PC-3 (cell line): ENCODE measurements at regions not wholly inside any gene's neighbourhood (a gene's known extent, or its start where the extent isn't known, plus 50 kb on each side); places are given as distances from the start of the nearest gene placed in this dataset.
"Not testable (repeated sequence)": the region's sequence is repeated elsewhere in the genome, so short reads cannot be mapped to it uniquely, and the experiment has no call there.

Experiments
- ATAC-seq: fragments of 200-7000 bp; cut with Tn5 transposase; 2 replicates; pipeline ENCODE4 v1.9.1; 2020; ENCODE audit warnings: mild to moderate bottlenecking, moderate library complexity
- BruUV-seq: library from RNA; stranded (reverse); fragments of 400-500 nt; replicated peaks from 2 replicates; lab custom pipeline; 2021; lab: Mats Ljungman, UMichigan
- CTCF ChIA-PET: fragments of 300-600 bp; sonication (Branson Sonifier 250); formaldehyde crosslinking; loops from one replicate; lab custom pipeline; 2022; ENCODE audit warnings: antibody characterized with exemption; lab: Charles Lee
- POLR2A ChIA-PET: fragments of 300-600 bp; sonication (Branson Sonifier 250); formaldehyde crosslinking; loops from one replicate; lab custom pipeline; 2022; ENCODE audit warnings: antibody characterized with exemption; ENCODE audit not compliant: unreplicated experiment; lab: Charles Lee
- DNase-seq: peaks from one replicate; pipeline ENCODE4 v3.0.0-alpha.2; 2015
- H2AFZ ChIP-seq: fragments of 300-600 bp; sonication (generic); 2 replicates; pipeline ENCODE4 v1.6.0; 2016; ENCODE audit warnings: antibody characterized with exemption, low read length
- H3F3A ChIP-seq: fragments of 300-600 bp; sonication (generic); one replicate; pipeline ENCODE4 v1.6.0; 2017; ENCODE audit warnings: antibody characterized with exemption, low read length, control low read depth, mild to moderate bottlenecking; ENCODE audit not compliant: unreplicated experiment
- H3K27ac ChIP-seq: fragments of 300-600 bp; sonication (generic); 2 replicates; pipeline ENCODE4 v1.5.1; 2016; ENCODE audit warnings: mild to moderate bottlenecking, low read length
- H3K27me3 ChIP-seq: fragments of 300-600 bp; sonication (generic); 2 replicates; pipeline ENCODE4 v1.6.1; 2016; ENCODE audit warnings: low read length, mixed read lengths
- H3K36me3 ChIP-seq: fragments of 300-600 bp; sonication (generic); 2 replicates; pipeline ENCODE4 v1.6.1; 2016; ENCODE audit warnings: low read depth, mixed run types, low read length, mixed read lengths
- H3K4me1 ChIP-seq: fragments of 300-600 bp; sonication (generic); 2 replicates; pipeline ENCODE4 v1.5.1; 2016; ENCODE audit warnings: low read length; ENCODE audit not compliant: insufficient read depth
- H3K4me2 ChIP-seq: fragments of 300-600 bp; sonication (generic); 2 replicates; pipeline ENCODE4 v1.6.0; 2016; ENCODE audit warnings: low read length
- H3K4me3 ChIP-seq: fragments of 300-600 bp; sonication (generic); 2 replicates; pipeline ENCODE4 v1.5.1; 2016; ENCODE audit warnings: mild to moderate bottlenecking, low read length, mixed read lengths
- H3K79me2 ChIP-seq: fragments of 300-600 bp; sonication (generic); 2 replicates; pipeline ENCODE4 v1.6.1; 2017; ENCODE audit warnings: low read length, mixed read lengths
- H3K9ac ChIP-seq: fragments of 300-600 bp; sonication (generic); 2 replicates; pipeline ENCODE4 v1.6.0; 2016; ENCODE audit warnings: mild to moderate bottlenecking, low read length
- H3K9me2 ChIP-seq: fragments of 300-600 bp; sonication (generic); replicated peaks from 2 replicates; pipeline ENCODE4 v1.6.1; 2016; ENCODE audit warnings: mixed run types, low read length, mixed read lengths
- H3K9me3 ChIP-seq: fragments of 300-600 bp; sonication (generic); 2 replicates; pipeline ENCODE4 v1.6.1; 2016; ENCODE audit warnings: low read length, mixed read lengths
- H4K20me1 ChIP-seq: fragments of 300-600 bp; sonication (generic); 2 replicates; pipeline ENCODE4 v1.6.1; 2016; ENCODE audit warnings: low read length, mixed read lengths
- EZH2 ChIP-seq: fragments of 300-600 bp; sonication (generic); IDR thresholded peaks from one replicate; pipeline ENCODE4 v1.6.1; 2017; ENCODE audit warnings: antibody characterized with exemption, mild to moderate bottlenecking, low read length; ENCODE audit not compliant: unreplicated experiment
- EZH2phosphoT487 ChIP-seq: fragments of 300-600 bp; sonication (generic); IDR thresholded peaks from 2 replicates; pipeline ENCODE4 v1.6.1; 2018; ENCODE audit warnings: mild to moderate bottlenecking, antibody characterized with exemption, low read length, borderline replicate concordance
- intact Hi-C: fragments of 100-400 bp; cut with micrococcal nuclease; formaldehyde crosslinking; loops from 2 replicates; pipeline ENCODE4 v1.9.0; 2023
- TF ChIP-seq, protein P1 (sequence below): fragments of 300-600 bp; sonication (generic); conservative IDR thresholded peaks from 2 replicates; pipeline ENCODE4 v1.5.1; 2017; ENCODE audit warnings: antibody characterized with exemption, low read depth, mild to moderate bottlenecking, low read length

DNA sequence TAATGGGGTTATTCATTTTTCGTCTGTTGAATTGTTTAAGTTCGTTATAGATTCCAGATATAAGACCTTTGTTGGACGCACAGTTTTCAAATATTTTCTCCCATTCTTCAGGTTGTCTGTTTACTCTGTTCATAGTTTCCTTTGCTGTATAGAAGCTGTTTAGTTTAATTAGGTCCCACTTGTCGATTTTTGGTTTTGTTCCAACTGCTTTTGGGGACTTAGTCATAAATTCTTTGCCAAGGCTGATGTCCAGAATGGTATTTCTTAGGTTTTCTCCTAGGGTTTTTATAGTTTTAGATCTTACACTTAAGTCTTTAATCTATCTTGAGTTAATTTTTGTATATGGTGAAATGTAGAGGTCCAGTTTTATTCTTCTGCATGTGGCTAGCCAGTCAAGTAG, 58.9 kb upstream of the ZNF280D start:
- H4K20me1 ChIP-seq = no peaks in the 10 kb centered on the region
- TF ChIP-seq EZH2phosphoT487 = no peak
- TF ChIP-seq, protein P1, sequence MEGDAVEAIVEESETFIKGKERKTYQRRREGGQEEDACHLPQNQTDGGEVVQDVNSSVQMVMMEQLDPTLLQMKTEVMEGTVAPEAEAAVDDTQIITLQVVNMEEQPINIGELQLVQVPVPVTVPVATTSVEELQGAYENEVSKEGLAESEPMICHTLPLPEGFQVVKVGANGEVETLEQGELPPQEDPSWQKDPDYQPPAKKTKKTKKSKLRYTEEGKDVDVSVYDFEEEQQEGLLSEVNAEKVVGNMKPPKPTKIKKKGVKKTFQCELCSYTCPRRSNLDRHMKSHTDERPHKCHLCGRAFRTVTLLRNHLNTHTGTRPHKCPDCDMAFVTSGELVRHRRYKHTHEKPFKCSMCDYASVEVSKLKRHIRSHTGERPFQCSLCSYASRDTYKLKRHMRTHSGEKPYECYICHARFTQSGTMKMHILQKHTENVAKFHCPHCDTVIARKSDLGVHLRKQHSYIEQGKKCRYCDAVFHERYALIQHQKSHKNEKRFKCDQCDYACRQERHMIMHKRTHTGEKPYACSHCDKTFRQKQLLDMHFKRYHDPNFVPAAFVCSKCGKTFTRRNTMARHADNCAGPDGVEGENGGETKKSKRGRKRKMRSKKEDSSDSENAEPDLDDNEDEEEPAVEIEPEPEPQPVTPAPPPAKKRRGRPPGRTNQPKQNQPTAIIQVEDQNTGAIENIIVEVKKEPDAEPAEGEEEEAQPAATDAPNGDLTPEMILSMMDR = no peak
- no peak for TF ChIP-seq EZH2
- no peaks in the 10 kb centered on the region for H3K79me2 ChIP-seq
- H3K4me2 ChIP-seq = no peak overlapping the region
- intact Hi-C loops = no loop called here
- ATAC-seq = no peak
- no peak for DNase-seq
- no peaks in the 10 kb centered on the region for H3K9me3 ChIP-seq
- BruUV-seq = no TSS peak
- H3K9me2 ChIP-seq = no peaks in the 10 kb centered on the region
- no peak overlapping the region for H3K27ac ChIP-seq
- H2AFZ ChIP-seq = no peak overlapping the region
- H3F3A ChIP-seq = no peaks in the 10 kb centered on the region
- ChIA-PET POLR2A (no interaction called here), CTCF (no interaction called here)
- no peaks in the 10 kb centered on the region for H3K36me3 ChIP-seq
- H3K4me3 ChIP-seq = no peak overlapping the region
- H3K4me1 ChIP-seq = no peaks in the 10 kb centered on the region
- no peak overlapping the region for H3K9ac ChIP-seq
- H3K27me3 ChIP-seq = no peaks in the 10 kb centered on the region

DNA sequence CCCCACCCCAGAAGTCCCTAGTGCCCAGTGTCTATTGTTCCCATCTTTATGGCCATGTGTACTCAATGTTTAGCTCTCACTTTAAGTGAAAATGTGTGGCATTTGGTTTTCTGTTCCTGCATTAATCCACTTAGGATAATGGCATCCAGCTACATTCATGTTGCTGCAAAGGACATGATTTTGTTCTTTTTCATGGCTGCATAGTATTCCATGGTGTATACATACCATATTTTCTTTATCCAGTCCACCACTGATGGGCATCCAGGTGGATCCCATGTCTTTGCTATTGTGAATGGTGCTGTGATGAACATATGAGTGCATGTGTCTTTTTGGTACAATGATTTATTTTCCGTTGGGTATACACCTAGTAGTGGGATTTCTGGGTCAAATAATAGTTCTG, 58.2 kb upstream of the ZNF280D start:
- H3K4me3 ChIP-seq, H3K9me2 ChIP-seq, H3K27ac ChIP-seq, ATAC-seq, CTCF ChIA-PET, DNase-seq, intact Hi-C loops, H2AFZ ChIP-seq, H3K9me3 ChIP-seq, H3K27me3 ChIP-seq, H3K79me2 ChIP-seq, H3K4me2 ChIP-seq, H3K9ac ChIP-seq, H4K20me1 ChIP-seq, BruUV-seq, H3K36me3 ChIP-seq, H3K4me1 ChIP-seq, H3F3A ChIP-seq, POLR2A ChIA-PET: not testable (repeated sequence)

DNA sequence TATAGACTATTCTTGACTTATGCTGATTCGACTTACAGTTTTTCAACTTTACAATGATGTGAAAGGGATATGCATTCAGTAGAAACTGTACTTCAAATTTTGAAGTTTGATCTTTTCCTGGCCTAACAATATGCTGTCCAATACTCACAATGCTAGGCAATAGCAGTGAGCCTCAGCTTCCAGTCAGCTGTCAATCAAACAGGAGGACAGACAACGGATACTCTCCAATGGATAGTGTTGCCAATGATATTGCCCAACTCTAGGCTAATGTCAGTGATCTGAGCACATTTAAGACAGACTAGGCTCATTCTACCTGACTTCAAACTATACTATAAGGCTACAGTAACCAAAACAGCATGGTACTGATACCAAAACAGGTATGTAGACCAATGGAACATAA, 55.0 kb upstream of the ZNF280D start:
- ATAC-seq (no peak), DNase-seq (no peak)
- Histone ChIP-seq H3K36me3 (no peaks in the 10 kb centered on the region), H4K20me1 (no peaks in the 10 kb centered on the region), H3F3A (no peaks in the 10 kb centered on the region), H3K27me3 (no peaks in the 10 kb centered on the region), H3K9ac (no peak overlapping the region), H3K27ac (no peak overlapping the region), H3K9me2 (no peaks in the 10 kb centered on the region), H3K4me3 (no peak overlapping the region), H3K9me3 (no peaks in the 10 kb centered on the region), H3K4me2 (no peak overlapping the region), H3K4me1 (no peaks in the 10 kb centered on the region), H3K79me2 (no peaks in the 10 kb centered on the region), H2AFZ (no peak overlapping the region)
- intact Hi-C loops = no loop called here
- TF ChIP-seq, protein P1 = no peak
- TF ChIP-seq EZH2phosphoT487 (no peak), EZH2 (no peak)
- BruUV-seq = no TSS peak
- ChIA-PET CTCF (interaction anchor here (0.6 kb wide), 1 partner anchor 15 kb away, joined by 8 read pairs; no protein-coding TSS in a partner anchor), POLR2A (no interaction called here)
